Liver (tissue), 7 donors: ENCODE measurements at regions not wholly inside any gene's neighbourhood (a gene's known extent, or its start where the extent isn't known, plus 50 kb on each side); places are given as distances from the start of the nearest gene placed in this dataset.

ENCODE experiments used
- DNase-seq: peaks from one replicate; pipeline ENCODE4 v3.0.0-alpha.2; 2017; ENCODE audit warnings: low spot score
- H3K27ac ChIP-seq, 2 donors: one replicate each; pipeline ENCODE4 v1.7.0; 2013; ENCODE audit warnings: inconsistent platforms in 2 of 2, low read length in 2 of 2, control low read depth in 1 of 2, low read depth in 1 of 2, mild to moderate bottlenecking in 1 of 2
- H3K27me3 ChIP-seq, 4 donors: one replicate each; pipeline versions ENCODE4 v1.6.1 to v1.7.0; 2013; ENCODE audit warnings: low read length in 3 of 4, inconsistent platforms in 1 of 4, mild to moderate bottlenecking in 1 of 4, moderate library complexity in 1 of 4; ENCODE audit not compliant: control insufficient read depth in 4 of 4, insufficient read depth in 4 of 4
- H3K36me3 ChIP-seq, 4 donors: one replicate each; pipeline versions ENCODE4 v1.6.1 to v1.7.0; 2013; ENCODE audit warnings: low read length in 3 of 4, mild to moderate bottlenecking in 3 of 4, low read depth in 1 of 4, moderate library complexity in 1 of 4; ENCODE audit not compliant: control insufficient read depth in 4 of 4, insufficient read depth in 3 of 4
- H3K4me1 ChIP-seq, 4 donors: one replicate each; pipeline versions ENCODE4 v1.6.1 to v1.7.0; 2013; ENCODE audit warnings: low read length in 3 of 4, mild to moderate bottlenecking in 3 of 4, moderate library complexity in 1 of 4; ENCODE audit not compliant: control insufficient read depth in 4 of 4, insufficient read depth in 4 of 4
- H3K4me3 ChIP-seq, 3 donors: one replicate each; pipeline versions ENCODE4 v1.6.1 to v1.7.0; 2013; ENCODE audit warnings: low read length in 3 of 3, control low read depth in 1 of 3, low read depth in 1 of 3, mild to moderate bottlenecking in 1 of 3
- H3K9ac ChIP-seq, 2 donors: one replicate each; pipeline ENCODE4 v1.7.0; 2013; ENCODE audit warnings: low read length in 2 of 2, mild to moderate bottlenecking in 2 of 2, moderate library complexity in 2 of 2, control low read depth in 1 of 2, low read depth in 1 of 2
- H3K9me3 ChIP-seq, 4 donors: one replicate each; pipeline versions ENCODE4 v1.6.1 to v1.7.0; 2013; ENCODE audit warnings: low read length in 3 of 4; ENCODE audit not compliant: control insufficient read depth in 4 of 4
- ATF3 ChIP-seq: IDR thresholded peaks from 2 replicates; pipeline ENCODE4 v1.6.1; 2016; ENCODE audit warnings: antibody characterized with exemption
- EGR1 ChIP-seq, 2 donors: IDR thresholded peaks; 2 replicates each; pipeline ENCODE4 v1.6.1; 2016 to 2018; ENCODE audit warnings: antibody characterized with exemption in 2 of 2, low read depth in 2 of 2
- FOXA1 ChIP-seq: IDR thresholded peaks from 2 replicates; pipeline ENCODE4 v1.6.1; 2016; ENCODE audit warnings: antibody characterized with exemption
- FOXA2 ChIP-seq: IDR thresholded peaks from 2 replicates; pipeline ENCODE4 v1.6.1; 2016; ENCODE audit warnings: antibody characterized with exemption
- GABPA ChIP-seq, 2 donors: IDR thresholded peaks in 1 of 2; conservative IDR thresholded peaks in 1 of 2; 2 replicates each; pipeline ENCODE4 v1.6.1; 2016; ENCODE audit warnings: antibody characterized with exemption in 2 of 2, mild to moderate bottlenecking in 1 of 2, moderate library complexity in 1 of 2
- HNF4A ChIP-seq, 2 donors: conservative IDR thresholded peaks; 2 replicates each; pipeline ENCODE4 v1.6.1; 2016; ENCODE audit warnings: antibody characterized with exemption in 2 of 2, mild to moderate bottlenecking in 2 of 2
- HNF4G ChIP-seq: IDR thresholded peaks from 2 replicates; pipeline ENCODE4 v1.6.1; 2016; ENCODE audit warnings: antibody characterized with exemption
- JUND ChIP-seq, 2 donors: IDR thresholded peaks; 2 replicates each; pipeline ENCODE4 v1.6.1; 2016; ENCODE audit warnings: antibody characterized with exemption in 2 of 2
- NR2F2 ChIP-seq: IDR thresholded peaks from 2 replicates; pipeline ENCODE4 v1.6.1; 2016; ENCODE audit warnings: antibody characterized with exemption
- RAD21 ChIP-seq, 2 donors: IDR thresholded peaks; 2 replicates each; pipeline ENCODE4 v1.6.1; 2016; ENCODE audit warnings: antibody characterized with exemption in 2 of 2, mild to moderate bottlenecking in 2 of 2
- RXRA ChIP-seq, 2 donors: IDR thresholded peaks; 2 replicates each; pipeline ENCODE4 v1.6.1; 2017 to 2018; ENCODE audit warnings: antibody characterized with exemption in 2 of 2, mild to moderate bottlenecking in 1 of 2
- SP1 ChIP-seq: IDR thresholded peaks from 2 replicates; pipeline ENCODE4 v1.6.1; 2018; ENCODE audit warnings: antibody characterized with exemption, mild to moderate bottlenecking
- TAF1 ChIP-seq: conservative IDR thresholded peaks from 2 replicates; pipeline ENCODE4 v1.6.1; 2016; ENCODE audit warnings: antibody characterized with exemption, mild to moderate bottlenecking
- YY1 ChIP-seq: IDR thresholded peaks from 2 replicates; pipeline ENCODE4 v1.6.1; 2016; ENCODE audit warnings: antibody characterized with exemption, mild to moderate bottlenecking
- ZBTB33 ChIP-seq: IDR thresholded peaks from 2 replicates; pipeline ENCODE4 v1.6.1; 2016; ENCODE audit warnings: antibody characterized with exemption
- WGBS: extraction: QIAGEN DNeasy Blood & Tissue Kit; methylation state at CpG from one replicate; pipeline ENCODE4 v1.1.7; 2013; 5-methylcytosine and 5-hydroxymethylcytosine counted together
- TF ChIP-seq, protein P1 (sequence below): IDR thresholded peaks from 2 replicates; pipeline ENCODE4 v1.6.1; 2016; ENCODE audit warnings: antibody characterized with exemption
- TF ChIP-seq, protein P2 (sequence below): IDR thresholded peaks from 2 replicates; pipeline ENCODE4 v1.6.1; 2016; ENCODE audit warnings: antibody characterized with exemption, mild to moderate bottlenecking
- donor health status: healthy.
- donor health status: healthy.
- donor health status: healthy.
- donor health status: healthy.

GRCh38 chr3:163878396-163878795 lies 1199.9 kb downstream of the SI start (continued):
- TF ChIP-seq SP1, result no peak
- TF ChIP-seq YY1, result no peak
- no peak for TF ChIP-seq ATF3
- TF ChIP-seq JUND (IDR thresholded peaks at IDR 0.05), result no peak

DNA sequence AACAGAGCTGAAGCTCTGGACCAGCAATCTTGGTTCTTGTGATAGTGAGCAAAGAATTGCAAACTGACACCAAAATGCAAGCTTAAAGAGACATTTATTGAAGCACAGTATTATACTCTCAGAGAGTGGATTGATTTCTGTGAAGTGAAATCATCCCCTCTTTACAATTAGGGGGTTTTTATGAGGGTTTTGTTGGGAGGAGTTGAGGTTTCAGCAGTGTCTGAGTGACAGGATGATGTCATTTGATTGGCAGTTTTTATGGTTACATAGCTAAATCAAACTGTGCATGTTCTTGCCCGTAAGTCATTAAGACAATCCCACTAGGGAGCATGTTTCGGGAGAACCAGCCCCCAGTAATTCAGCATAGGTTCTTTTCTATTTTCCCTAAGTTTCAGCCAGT lies 1200.5 kb downstream of the SI start:
- TF ChIP-seq ZBTB33, result no peak
- TF ChIP-seq RAD21 (IDR thresholded peaks at IDR 0.05), result no peak
- TF ChIP-seq, protein P1, sequence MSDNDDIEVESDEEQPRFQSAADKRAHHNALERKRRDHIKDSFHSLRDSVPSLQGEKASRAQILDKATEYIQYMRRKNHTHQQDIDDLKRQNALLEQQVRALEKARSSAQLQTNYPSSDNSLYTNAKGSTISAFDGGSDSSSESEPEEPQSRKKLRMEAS, result no peak
- TF ChIP-seq JUND (IDR thresholded peaks at IDR 0.05), result no peak
- TF ChIP-seq GABPA (IDR thresholded peaks at IDR 0.05 in 1 of 2, conservative IDR thresholded peaks at IDR 0.05 in 1 of 2), result no peak
- no peak for TF ChIP-seq RXRA (IDR thresholded peaks at IDR 0.05)
- no peak for TF ChIP-seq SP1
- no peak for TF ChIP-seq TAF1
- no peak for TF ChIP-seq EGR1 (IDR thresholded peaks at IDR 0.05; ENCODE audit: low read depth in 2 of 2)
- TF ChIP-seq NR2F2, result no peak
- TF ChIP-seq FOXA1, result no peak
- no peak for TF ChIP-seq HNF4A (conservative IDR thresholded peaks at IDR 0.05)
- TF ChIP-seq, protein P2, sequence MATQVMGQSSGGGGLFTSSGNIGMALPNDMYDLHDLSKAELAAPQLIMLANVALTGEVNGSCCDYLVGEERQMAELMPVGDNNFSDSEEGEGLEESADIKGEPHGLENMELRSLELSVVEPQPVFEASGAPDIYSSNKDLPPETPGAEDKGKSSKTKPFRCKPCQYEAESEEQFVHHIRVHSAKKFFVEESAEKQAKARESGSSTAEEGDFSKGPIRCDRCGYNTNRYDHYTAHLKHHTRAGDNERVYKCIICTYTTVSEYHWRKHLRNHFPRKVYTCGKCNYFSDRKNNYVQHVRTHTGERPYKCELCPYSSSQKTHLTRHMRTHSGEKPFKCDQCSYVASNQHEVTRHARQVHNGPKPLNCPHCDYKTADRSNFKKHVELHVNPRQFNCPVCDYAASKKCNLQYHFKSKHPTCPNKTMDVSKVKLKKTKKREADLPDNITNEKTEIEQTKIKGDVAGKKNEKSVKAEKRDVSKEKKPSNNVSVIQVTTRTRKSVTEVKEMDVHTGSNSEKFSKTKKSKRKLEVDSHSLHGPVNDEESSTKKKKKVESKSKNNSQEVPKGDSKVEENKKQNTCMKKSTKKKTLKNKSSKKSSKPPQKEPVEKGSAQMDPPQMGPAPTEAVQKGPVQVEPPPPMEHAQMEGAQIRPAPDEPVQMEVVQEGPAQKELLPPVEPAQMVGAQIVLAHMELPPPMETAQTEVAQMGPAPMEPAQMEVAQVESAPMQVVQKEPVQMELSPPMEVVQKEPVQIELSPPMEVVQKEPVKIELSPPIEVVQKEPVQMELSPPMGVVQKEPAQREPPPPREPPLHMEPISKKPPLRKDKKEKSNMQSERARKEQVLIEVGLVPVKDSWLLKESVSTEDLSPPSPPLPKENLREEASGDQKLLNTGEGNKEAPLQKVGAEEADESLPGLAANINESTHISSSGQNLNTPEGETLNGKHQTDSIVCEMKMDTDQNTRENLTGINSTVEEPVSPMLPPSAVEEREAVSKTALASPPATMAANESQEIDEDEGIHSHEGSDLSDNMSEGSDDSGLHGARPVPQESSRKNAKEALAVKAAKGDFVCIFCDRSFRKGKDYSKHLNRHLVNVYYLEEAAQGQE, result no peak
- no peak for TF ChIP-seq ATF3
- no peak for TF ChIP-seq HNF4G
- no peak for TF ChIP-seq FOXA2
- no peak overlapping the region for H3K4me3 ChIP-seq
- DNase-seq, result no peak
- 78% methylated on average over 2 of the region's 2 CpGs for WGBS
- no peaks in the 10 kb centered on the region for H3K27me3 ChIP-seq
- no peaks in the 10 kb centered on the region for H3K4me1 ChIP-seq
- H3K9me3 ChIP-seq, result peaks cover 0 to 3% (median 1%) of the 10 kb centered on the region in 4 donors
- H3K36me3 ChIP-seq, result no peaks in the 10 kb centered on the region
- H3K9ac ChIP-seq, result no peak overlapping the region
- H3K27ac ChIP-seq, result no peak overlapping the region

- TF ChIP-seq ATF3 (no peak), FOXA2 (no peak), FOXA1 (no peak), JUND (IDR thresholded peaks at IDR 0.05) (no peak), RXRA (IDR thresholded peaks at IDR 0.05) (no peak), SP1 (no peak), HNF4A (conservative IDR thresholded peaks at IDR 0.05) (no peak), RAD21 (IDR thresholded peaks at IDR 0.05) (no peak), EGR1 (IDR thresholded peaks at IDR 0.05; ENCODE audit: low read depth in 2 of 2) (no peak), GABPA (IDR thresholded peaks at IDR 0.05 in 1 of 2, conservative IDR thresholded peaks at IDR 0.05 in 1 of 2) (no peak), YY1 (no peak), ZBTB33 (no peak)
- TF ChIP-seq, protein P1, result no peak
- Histone ChIP-seq H3K27me3 (no peaks in the 10 kb centered on the region), H3K9ac (no peak overlapping the region), H3K4me3 (no peak overlapping the region), H3K27ac (no peak overlapping the region), H3K36me3 (no peaks in the 10 kb centered on the region), H3K9me3 (no peaks in the 10 kb centered on the region), H3K4me1 (no peaks in the 10 kb centered on the region)
- DNase-seq, result no peak
These were observed 1215.2 kb downstream of the SI start for GRCh38 chr3:163863146-163863545.
